Eye (tissue), 1 donor: ENCODE measurements at regions not wholly inside any gene's neighbourhood (a gene's known extent, or its start where the extent isn't known, plus 50 kb on each side); places are given as distances from the start of the nearest gene placed in this dataset.

ENCODE experiments used
- DNase-seq: peaks from one replicate; pipeline ENCODE4 v3.0.0-alpha.2; 2015

GRCh38 chr2:58666323-58666970 is 425.3 kb upstream of the FANCL start:
- DNase-seq, result no peak

DNA sequence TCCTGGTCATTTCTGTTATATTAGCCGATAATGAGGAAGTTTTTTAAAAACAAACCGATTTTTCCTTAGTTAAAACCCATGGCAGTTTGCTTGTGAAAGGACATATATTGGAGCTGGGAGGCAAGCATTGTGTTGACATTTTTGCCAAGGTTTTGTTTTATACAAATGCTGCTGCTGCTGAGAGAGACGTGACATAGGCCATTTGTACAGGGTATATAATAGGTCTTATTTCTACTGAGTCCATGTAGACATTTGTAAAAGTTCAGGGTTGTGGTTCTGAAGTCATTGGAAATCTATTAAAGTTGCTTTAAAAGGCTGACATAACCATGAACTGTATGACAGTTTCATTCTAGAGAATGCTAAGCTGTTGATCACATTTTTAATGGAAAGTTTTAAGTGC is 424.0 kb upstream of the FANCL start:
- no peak for DNase-seq

DNA sequence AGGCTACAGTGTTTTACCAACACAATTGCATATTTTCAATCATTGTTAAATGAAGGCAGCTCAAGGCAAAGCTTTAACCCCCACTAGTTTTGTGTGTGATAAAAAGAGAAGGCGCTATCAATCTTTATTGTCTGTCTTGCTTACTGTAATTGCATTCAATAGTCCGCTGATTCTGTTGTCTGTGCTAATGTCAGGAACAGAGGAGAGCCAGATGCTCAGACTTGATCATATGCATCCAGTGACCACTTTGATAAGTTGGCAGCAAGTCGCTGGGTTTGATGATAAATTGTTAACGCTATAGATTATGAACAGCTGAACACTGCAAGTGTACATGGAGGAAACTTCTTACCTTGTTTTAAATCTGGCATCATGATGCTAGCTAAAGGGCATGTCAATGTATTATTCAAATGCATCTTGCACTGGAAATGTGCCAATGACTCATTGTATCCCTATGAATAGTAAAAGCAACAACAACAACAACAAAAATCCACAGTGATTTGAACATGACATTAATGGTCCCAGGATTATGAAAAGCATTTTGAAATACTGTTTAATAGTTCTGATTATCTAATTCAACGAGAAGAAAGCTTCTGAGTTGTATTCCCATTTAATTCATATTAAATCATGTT is 423.5 kb upstream of the FANCL start:
- DNase-seq, result peak; percentile 42

DNA sequence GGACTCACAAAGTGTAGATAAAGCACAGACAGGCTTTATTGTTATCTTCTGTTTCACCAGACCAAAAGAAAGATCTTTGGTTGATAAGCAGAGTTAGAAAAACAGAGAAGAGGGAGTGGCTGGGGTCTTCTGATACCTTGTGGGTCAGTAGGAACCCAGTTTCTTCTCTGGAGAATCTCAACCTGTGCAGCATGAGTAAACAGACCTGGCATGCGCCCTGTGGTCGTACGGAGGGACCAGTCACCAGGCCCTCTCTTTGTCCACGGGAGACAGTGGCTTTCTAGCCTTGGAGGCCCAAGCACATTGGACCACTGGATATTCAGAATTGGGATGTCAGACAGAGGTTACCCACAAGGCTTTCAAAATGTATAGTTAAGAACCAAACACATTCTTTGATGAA is 418.9 kb upstream of the FANCL start:
- DNase-seq, result no peak

GRCh38 chr2:58655152-58655551 is 414.0 kb upstream of the FANCL start:
- DNase-seq, result no peak

- no peak for DNase-seq
These were observed 410.8 kb upstream of the FANCL start for GRCh38 chr2:58651930-58652329.

GRCh38 chr2:58650781-58651180 is 409.7 kb upstream of the FANCL start:
- no peak for DNase-seq

DNA sequence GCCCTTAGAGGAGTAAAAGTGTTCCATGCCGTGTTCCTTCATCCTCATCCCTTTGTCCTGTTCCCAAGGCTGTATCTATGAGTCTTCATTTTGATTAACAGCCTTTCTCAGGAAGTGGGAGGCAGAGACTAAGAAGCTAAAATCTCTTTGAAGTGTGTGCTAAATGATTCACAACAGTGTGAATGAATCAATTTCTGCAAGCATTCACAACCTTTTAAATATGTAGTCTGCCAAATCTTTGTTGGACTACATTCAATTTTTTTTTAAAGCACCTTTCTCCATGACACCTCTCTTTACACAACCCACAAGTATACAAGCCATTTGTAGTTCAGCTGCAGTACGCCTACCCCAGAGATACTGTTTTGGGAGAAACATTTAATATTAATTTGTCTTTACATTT is 408.6 kb upstream of the FANCL start:
- no peak for DNase-seq

DNA sequence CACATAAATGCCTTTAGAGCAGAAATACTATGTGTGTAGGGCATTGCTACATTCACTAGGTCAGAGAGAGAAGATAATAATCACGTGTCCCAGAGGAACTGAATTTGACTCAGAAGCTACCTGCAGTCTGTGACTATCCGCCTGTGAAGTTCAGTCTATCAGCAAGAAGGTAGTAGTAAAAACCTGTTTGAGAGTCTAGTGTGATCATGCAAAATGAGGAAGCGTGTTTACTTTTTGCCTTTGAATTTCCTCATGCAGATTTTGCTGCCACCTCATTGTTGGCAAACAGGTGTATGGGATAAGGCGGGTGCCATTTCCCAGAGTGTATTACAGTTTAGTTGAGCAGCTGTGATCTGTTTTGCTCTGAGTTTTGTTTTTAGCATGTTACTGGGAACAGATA is 403.9 kb upstream of the FANCL start:
- no peak for DNase-seq

GRCh38 chr2:58644451-58644850 is 403.3 kb upstream of the FANCL start:
- no peak for DNase-seq

GRCh38 chr2:58641001-58641400 is 399.9 kb upstream of the FANCL start:
- no peak for DNase-seq

- DNase-seq, result no peak
These were observed 398.9 kb upstream of the FANCL start for GRCh38 chr2:58640042-58640441.

- DNase-seq, result no peak
These were observed 397.2 kb upstream of the FANCL start for GRCh38 chr2:58638256-58638805.

GRCh38 chr2:58636872-58637271 is 395.7 kb upstream of the FANCL start:
- DNase-seq, result no peak

DNA sequence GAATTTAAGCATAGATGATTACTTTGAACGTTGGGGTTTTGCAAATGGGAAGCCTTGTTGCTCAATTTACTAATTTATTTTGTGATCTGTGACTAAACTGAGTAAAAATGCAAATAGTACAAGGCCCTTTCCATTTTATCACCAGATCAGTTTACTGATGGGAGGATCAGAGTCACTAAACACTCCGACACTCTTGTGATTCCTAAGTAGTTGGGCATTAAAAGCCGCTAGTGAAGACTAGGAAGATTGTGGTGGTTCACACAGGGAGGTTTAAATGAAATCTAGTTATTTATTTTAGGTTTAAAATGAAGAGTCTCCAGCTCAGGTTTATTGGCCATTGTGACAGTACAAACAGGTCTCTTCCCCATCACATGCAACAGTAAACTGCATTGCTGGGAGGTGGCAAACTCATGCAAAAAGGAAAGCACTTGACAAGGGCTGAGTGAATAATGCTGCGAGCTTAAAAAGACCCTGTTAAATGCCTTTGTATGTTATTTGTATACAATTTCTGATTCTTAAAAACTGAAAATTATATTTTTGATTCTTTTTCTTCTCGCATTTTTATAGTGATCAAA is 394.8 kb upstream of the FANCL start:
- DNase-seq, result no peak

DNA sequence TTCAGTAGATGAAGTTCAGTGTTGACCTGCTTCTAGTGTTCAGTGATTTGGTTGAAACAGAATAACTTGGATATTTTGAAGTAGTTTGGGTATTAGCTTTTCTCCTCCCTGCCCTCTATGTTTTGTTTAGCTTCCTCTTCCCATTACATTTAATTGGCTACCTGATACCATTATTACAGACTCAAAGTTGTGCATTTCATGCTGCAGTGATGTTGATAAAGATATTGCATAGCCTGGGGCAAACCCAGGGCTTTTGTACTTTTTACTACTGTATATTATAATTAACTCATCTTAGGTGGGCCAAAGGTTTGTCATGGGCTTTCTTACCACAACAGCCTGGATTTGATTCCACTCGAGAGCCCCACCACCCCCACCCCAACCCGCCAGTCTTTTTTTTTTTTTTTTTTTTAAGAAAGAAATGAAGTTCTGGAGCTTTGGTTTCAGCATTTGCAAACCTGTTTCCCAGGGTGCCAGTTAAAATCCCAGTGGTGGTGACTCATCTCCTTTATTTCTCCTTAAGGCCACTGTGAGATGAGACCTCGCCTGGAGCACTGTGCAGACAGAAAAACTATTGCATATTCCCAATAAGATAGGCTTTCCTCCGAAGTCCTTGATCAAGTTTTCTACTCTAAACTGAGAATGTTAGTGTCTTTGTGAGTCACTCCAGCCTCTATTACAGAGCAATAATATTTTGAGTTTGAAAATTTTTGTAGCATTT is 393.7 kb upstream of the FANCL start:
- no peak for DNase-seq

GRCh38 chr2:58633613-58634365 is 392.7 kb upstream of the FANCL start:
- no peak for DNase-seq

- DNase-seq, result no peak
These were observed 390.9 kb upstream of the FANCL start for GRCh38 chr2:58631986-58632385.

- DNase-seq, result no peak
These were observed 388.5 kb upstream of the FANCL start for GRCh38 chr2:58629545-58630119.

DNA sequence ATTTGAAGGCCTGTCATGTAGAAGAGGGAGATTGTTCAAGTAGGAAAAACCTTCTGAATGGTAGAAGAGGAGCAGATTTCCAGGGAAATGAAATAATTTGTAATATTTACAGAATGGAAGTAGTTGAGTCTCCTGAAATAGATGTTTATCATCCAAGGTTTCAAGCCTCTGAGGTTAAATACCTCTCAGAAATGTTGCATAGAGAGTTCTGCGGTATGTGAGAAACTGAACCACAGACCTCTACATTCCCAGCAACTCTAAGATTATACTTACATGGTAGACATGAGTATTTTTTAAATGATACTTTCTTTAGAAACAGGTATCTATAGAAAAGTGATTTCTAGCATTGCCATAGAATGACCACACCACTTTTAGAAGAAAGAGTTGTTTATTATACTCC is 379.8 kb upstream of the FANCL start:
- DNase-seq, result no peak

GRCh38 chr2:58620093-58620492 is 379.0 kb upstream of the FANCL start:
- no peak for DNase-seq

- DNase-seq, result no peak
These were observed 375.8 kb upstream of the FANCL start for GRCh38 chr2:58616961-58617360.

GRCh38 chr2:58614219-58614618 is 373.1 kb upstream of the FANCL start:
- no peak for DNase-seq
